HUES64 (cell line): ENCODE measurements at regions not wholly inside any gene's neighbourhood (a gene's known extent, or its start where the extent isn't known, plus 50 kb on each side); places are given as distances from the start of the nearest gene placed in this dataset.

ENCODE experiments used
- H3K27ac ChIP-seq: 2 replicates; pipeline ENCODE4 v1.7.0; 2013; ENCODE audit warnings: low read depth, low read length, inconsistent platforms
- H3K27me3 ChIP-seq: 2 replicates; pipeline ENCODE4 v1.6.1; 2013; ENCODE audit warnings: mild to moderate bottlenecking, low read length; ENCODE audit not compliant: insufficient read depth
- H3K36me3 ChIP-seq: 2 replicates; pipeline ENCODE4 v1.6.1; 2013; ENCODE audit warnings: mild to moderate bottlenecking, low read length; ENCODE audit not compliant: insufficient read depth
- H3K4me1 ChIP-seq: 2 replicates; pipeline ENCODE4 v1.6.1; 2013; ENCODE audit warnings: mild to moderate bottlenecking, low read length, moderate library complexity; ENCODE audit not compliant: insufficient read depth
- H3K4me3 ChIP-seq: 2 replicates; pipeline ENCODE4 v1.5.1; 2013; ENCODE audit warnings: mild to moderate bottlenecking, low read length, moderate library complexity
- H3K9ac ChIP-seq: 2 replicates; pipeline ENCODE4 v1.6.1; 2013; ENCODE audit warnings: mild to moderate bottlenecking, low read depth, low read length
- H3K9me3 ChIP-seq: 2 replicates; pipeline ENCODE4 v1.6.1; 2013; ENCODE audit warnings: low read depth, low read length; ENCODE audit not compliant: insufficient read depth
- WGBS: fragments of 150-250, 120-280 bp; methylation state at CpG from one replicate; pipeline ENCODE4 v1.1.7; 2013; ENCODE audit warnings: missing lambda C conversion rate; 5-methylcytosine and 5-hydroxymethylcytosine counted together

DNA sequence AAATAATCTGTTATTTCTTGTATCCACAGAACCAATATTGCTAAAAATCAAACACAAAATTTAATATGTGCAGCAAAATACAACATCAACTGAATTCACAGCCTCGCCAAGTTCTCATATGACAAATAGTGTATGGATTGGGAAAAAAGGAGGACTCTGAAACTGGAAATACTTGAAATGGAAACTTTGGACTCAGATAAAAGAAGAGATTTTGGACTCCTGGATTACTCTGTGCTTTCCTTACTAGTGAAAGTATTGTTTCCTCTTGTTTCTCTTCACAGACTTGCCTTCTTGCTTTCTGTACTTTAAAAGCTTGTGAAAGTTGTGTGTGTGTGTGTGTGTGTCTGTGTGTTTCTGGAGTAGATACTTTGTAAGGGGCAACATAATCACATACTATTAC, 1596.3 kb downstream of the PCDH9 start:
- H3K4me3 ChIP-seq, result no peak overlapping the region
- whole genome bisulfite sequencing, result 87% methylated on average over 1 of the region's 1 CpG
- no peaks in the 10 kb centered on the region for H3K36me3 ChIP-seq

DNA sequence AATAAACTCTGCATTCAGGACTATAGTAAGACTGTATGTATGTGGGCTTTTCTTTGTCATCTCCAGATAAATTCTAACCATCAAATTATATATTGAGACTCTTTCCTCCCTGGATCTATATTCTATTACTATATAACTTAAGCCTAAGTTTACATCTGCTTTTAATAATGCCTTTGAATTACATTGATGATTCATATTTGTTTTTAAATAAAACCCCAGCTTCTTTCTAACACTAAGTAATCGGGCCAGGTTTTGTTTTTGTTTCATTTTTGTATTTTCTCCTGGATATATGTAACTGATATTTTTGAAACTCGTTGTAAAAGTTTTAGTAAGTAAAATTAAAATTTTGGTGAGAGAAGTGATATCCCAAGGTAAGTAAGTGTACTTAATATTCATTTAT, 1599.1 kb downstream of the PCDH9 start:
- Histone ChIP-seq H3K27me3 (no peaks in the 10 kb centered on the region), H3K9me3 (no peaks in the 10 kb centered on the region), H3K4me1 (no peaks in the 10 kb centered on the region), H3K4me3 (no peak overlapping the region), H3K27ac (no peak overlapping the region), H3K36me3 (no peaks in the 10 kb centered on the region), H3K9ac (no peak overlapping the region)
- WGBS, result 90% methylated on average over 2 of the region's 2 CpGs

More for the DNA sequence above, 1596.3 kb downstream of the PCDH9 start:
- Histone ChIP-seq H3K9ac (no peak overlapping the region), H3K27ac (no peak overlapping the region), H3K4me1 (no peaks in the 10 kb centered on the region), H3K9me3 (no peaks in the 10 kb centered on the region), H3K27me3 (no peaks in the 10 kb centered on the region)

DNA sequence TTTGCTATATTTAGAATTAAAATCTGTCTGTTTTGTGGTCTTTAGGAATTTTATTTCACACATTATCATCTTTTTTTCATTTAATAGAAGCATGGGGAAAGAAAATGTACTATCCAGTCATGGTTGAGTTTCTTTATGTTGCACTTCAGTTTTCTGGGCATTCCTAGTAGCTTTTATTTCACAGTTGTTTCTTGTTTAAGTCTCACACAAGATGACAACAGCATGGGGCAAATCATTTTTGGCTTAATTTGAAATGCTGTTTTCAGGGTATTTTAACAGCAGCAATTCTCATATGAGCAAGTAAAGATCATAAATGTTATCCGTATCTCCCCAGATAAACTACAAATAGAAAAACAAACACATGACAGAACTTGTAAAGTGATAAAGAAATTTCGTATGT, 1600.2 kb downstream of the PCDH9 start:
- Histone ChIP-seq H3K9ac (no peak overlapping the region), H3K36me3 (no peaks in the 10 kb centered on the region), H3K4me1 (no peaks in the 10 kb centered on the region), H3K27me3 (no peaks in the 10 kb centered on the region), H3K27ac (no peak overlapping the region), H3K4me3 (no peak overlapping the region), H3K9me3 (no peaks in the 10 kb centered on the region)
- WGBS, result no CpG with 5 or more reads among the region's 2 CpGs

DNA sequence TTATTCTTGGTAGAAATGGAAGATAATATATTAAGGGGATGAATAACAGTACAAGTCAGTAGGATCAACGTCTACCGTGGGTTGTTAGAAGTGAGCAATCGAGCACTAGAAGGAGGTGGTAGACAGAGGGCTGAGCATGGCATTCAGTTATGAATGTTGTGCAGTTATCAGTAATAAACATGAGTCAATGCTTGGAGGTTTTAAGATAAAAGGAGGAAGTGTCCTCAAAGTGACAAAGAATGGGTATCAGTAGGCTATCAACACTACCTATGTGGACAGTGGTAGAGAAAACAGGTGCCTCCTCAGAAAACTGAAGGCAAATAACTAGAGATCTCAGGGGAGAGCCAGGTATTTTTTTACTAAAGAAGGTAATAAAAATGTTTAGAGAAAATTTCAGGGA, 1607.0 kb downstream of the PCDH9 start:
- Histone ChIP-seq H3K4me1 (no peaks in the 10 kb centered on the region), H3K27ac (no peak overlapping the region), H3K9ac (no peak overlapping the region), H3K36me3 (no peaks in the 10 kb centered on the region), H3K27me3 (no peaks in the 10 kb centered on the region), H3K4me3 (no peak overlapping the region), H3K9me3 (no peaks in the 10 kb centered on the region)
- 95% methylated on average over 3 of the region's 3 CpGs for WGBS

DNA sequence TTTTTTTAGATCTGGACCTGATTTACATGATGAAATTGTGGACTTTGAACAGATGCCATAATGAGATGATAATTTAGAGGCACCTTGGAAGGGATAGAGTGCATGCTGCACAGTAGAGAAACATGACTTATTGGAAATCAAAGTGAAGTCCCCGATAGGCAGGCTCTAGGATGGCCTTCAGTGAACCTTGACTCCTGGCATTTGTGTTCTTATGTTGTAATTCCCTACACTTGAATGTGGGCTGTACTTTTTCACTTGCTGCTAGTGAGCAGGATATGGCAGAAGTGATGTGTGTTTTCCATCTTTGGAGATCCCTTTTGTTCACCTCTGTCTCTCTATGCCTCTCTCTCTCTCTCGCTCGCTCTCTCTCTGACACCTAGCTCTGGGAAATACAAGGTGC, 1614.6 kb downstream of the PCDH9 start:
- no peaks in the 10 kb centered on the region for H3K9me3 ChIP-seq
- H3K36me3 ChIP-seq, result no peaks in the 10 kb centered on the region
- WGBS, result 97% methylated on average over 3 of the region's 3 CpGs
- H3K9ac ChIP-seq, result no peak overlapping the region
- no peaks in the 10 kb centered on the region for H3K4me1 ChIP-seq
- no peak overlapping the region for H3K27ac ChIP-seq
- no peaks in the 10 kb centered on the region for H3K27me3 ChIP-seq
- no peak overlapping the region for H3K4me3 ChIP-seq

DNA sequence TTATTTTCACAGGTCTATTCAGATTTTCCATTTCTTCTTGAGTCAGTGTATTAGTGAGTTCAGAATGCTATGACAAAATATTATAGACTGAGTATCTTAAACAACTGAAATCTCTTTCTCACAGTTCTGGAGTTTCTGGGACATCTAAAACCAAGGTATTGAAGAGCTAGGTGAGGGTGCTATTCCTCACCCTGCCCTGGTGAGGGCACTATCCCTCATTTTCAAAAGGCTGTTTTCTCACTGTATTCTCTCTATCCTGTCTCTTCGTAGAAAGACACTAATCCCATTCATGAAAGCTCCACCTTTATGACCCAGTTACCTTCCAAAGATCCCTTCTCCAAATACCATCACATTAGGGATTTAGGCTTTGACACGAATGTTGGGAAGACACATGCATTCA, 1617.1 kb downstream of the PCDH9 start:
- Histone ChIP-seq H3K36me3 (no peaks in the 10 kb centered on the region), H3K9ac (no peak overlapping the region), H3K27me3 (no peaks in the 10 kb centered on the region), H3K27ac (no peak overlapping the region), H3K4me3 (no peak overlapping the region), H3K4me1 (no peaks in the 10 kb centered on the region), H3K9me3 (no peaks in the 10 kb centered on the region)
- WGBS, result 85% methylated on average over 2 of the region's 2 CpGs

DNA sequence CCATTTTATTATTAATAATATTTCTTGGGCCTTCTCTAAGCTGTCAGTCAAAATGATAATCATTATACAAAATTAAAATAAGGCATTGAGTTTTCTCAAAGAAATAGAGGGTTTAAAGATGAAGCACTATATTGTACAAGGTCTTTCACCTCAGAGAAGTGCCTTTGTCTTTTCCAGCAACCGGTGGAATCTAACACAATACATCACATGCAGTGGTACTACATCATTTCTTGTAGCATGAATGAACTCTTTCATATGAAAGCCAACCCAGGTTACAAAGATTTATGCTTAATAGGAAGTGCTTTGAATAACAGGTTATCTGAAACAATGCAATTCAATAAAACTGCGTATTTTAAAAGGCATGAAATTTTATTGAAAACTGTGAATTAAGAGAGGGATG, 1620.8 kb downstream of the PCDH9 start:
- Histone ChIP-seq H3K36me3 (no peaks in the 10 kb centered on the region), H3K9me3 (no peaks in the 10 kb centered on the region), H3K4me1 (no peaks in the 10 kb centered on the region), H3K4me3 (no peak overlapping the region), H3K27me3 (no peaks in the 10 kb centered on the region), H3K27ac (no peak overlapping the region), H3K9ac (no peak overlapping the region)
- WGBS, result 100% methylated on average over 2 of the region's 2 CpGs

DNA sequence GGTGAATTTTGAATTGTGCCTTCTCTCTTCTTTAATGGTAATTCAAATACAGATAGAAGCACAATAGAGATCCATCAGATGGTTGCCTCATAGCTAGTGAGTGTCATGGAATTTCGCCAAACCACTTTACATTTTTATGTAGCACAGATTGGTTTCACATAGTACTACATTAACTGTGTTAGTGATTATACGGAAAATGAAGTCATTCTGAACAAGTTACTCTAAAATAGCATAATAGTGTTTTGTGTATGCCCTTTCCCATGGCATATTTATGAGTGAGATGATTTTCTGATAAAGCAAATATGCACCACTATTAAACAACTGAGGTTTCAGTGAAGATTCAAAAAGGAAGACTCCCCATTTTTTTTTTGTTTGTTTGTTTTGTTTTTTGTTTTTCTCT, 1623.5 kb downstream of the PCDH9 start:
- H3K36me3 ChIP-seq, result no peaks in the 10 kb centered on the region
- no peak overlapping the region for H3K9ac ChIP-seq
- no peaks in the 10 kb centered on the region for H3K27me3 ChIP-seq
- H3K9me3 ChIP-seq, result no peaks in the 10 kb centered on the region
- no peak overlapping the region for H3K4me3 ChIP-seq
- H3K4me1 ChIP-seq, result no peaks in the 10 kb centered on the region
- H3K27ac ChIP-seq, result no peak overlapping the region
- 100% methylated on average over 1 of the region's 2 CpGs for WGBS

DNA sequence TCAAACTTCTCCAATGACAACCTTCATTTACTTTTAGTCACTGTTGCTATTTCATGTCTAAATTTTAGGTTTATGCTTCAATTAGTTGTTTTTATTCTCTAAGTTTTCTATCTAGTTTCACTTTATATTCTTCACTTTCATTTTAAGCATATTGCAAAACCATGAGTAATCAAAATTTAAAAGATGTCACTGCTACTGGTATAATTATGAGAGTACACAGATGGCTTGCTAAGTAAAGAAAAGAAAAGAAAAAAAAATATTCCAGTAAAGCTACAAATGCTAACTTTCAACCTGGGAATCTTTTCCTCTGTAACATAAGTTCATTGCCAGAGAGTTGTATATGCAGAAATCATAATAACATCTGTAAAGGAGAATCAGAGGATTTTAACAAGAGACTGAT, 1624.7 kb downstream of the PCDH9 start:
- Histone ChIP-seq H3K27ac (no peak overlapping the region), H3K9ac (no peak overlapping the region), H3K36me3 (no peaks in the 10 kb centered on the region), H3K4me3 (no peak overlapping the region), H3K4me1 (no peaks in the 10 kb centered on the region), H3K9me3 (no peaks in the 10 kb centered on the region), H3K27me3 (no peaks in the 10 kb centered on the region)

DNA sequence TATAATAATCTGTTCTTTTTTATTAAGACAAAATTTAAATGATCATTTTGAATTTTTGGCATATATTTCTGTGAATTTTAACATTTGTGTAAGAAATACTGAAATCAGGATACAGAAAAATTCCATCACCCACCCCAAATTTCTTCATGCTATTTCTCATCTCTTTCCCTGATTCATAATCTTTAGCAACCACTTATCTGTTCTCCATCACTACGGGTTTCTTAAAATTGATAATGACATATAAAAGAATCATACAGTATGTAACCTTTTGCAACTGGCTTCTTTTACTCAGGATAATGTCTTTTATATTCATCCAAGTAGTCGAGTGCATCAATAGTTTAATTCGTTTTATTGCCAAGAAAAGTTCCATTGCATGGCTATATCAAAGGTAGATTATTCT, 1627.0 kb downstream of the PCDH9 start:
- 100% methylated on average over 2 of the region's 3 CpGs for WGBS
- no peak overlapping the region for H3K4me3 ChIP-seq
- no peaks in the 10 kb centered on the region for H3K9me3 ChIP-seq
- no peaks in the 10 kb centered on the region for H3K4me1 ChIP-seq
- H3K36me3 ChIP-seq, result no peaks in the 10 kb centered on the region
- no peak overlapping the region for H3K27ac ChIP-seq
- no peaks in the 10 kb centered on the region for H3K27me3 ChIP-seq
- H3K9ac ChIP-seq, result no peak overlapping the region

DNA sequence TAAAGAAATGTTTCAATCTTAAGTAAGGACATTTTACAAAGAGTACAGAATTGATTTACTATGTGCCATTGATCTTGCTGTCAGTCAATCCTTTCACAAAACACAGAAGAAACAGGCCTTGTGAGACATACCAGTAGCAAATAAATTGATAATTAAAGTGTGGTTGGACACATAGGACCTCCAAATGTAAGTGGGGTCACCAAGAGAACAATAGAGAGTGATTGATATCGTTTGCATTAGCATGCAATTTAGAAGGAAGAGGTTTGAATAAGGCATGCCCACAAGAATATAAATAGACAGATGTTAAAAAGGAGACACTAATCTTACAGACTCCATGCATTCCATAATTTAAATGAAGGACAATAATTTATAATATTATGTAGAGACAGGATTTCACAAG, 1628.3 kb downstream of the PCDH9 start:
- Histone ChIP-seq H3K4me1 (no peaks in the 10 kb centered on the region), H3K4me3 (no peak overlapping the region), H3K27me3 (no peaks in the 10 kb centered on the region), H3K36me3 (no peaks in the 10 kb centered on the region), H3K27ac (no peak overlapping the region), H3K9ac (no peak overlapping the region), H3K9me3 (no peaks in the 10 kb centered on the region)
- 93% methylated on average over 1 of the region's 1 CpG for WGBS

DNA sequence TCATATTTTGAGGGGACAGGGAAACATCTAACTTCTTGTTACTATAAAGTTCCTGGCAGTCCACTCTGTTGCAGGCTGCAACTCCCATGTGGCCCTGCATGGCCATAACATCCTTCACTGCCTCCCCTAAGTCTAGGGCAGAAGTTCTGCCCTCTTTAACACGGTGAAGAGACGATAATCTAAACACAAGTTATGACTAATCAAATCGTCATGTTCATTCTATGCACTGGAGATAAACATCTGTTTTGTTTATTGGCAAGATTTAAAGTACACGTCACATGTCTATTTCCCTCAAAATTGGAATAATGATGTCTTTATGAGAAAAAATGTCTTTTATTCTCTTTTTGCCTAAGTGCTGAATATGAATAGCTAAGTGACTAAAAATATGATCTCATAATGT, 1629.4 kb downstream of the PCDH9 start:
- 90% methylated on average over 4 of the region's 4 CpGs for WGBS
- Histone ChIP-seq H3K9ac (no peak overlapping the region), H3K27ac (no peak overlapping the region), H3K4me3 (no peak overlapping the region), H3K4me1 (no peaks in the 10 kb centered on the region), H3K27me3 (no peaks in the 10 kb centered on the region), H3K36me3 (no peaks in the 10 kb centered on the region), H3K9me3 (no peaks in the 10 kb centered on the region)
